ENCODE measurements at regions not wholly inside any gene's neighbourhood (a gene's known extent, or its start where the extent isn't known, plus 50 kb on each side); places are given as distances from the start of the nearest gene placed in this dataset.

GRCh38 chr1:72601035-72601674 is 318.8 kb upstream of the NEGR1 start:
- TF ChIP-seq, protein P1, sequence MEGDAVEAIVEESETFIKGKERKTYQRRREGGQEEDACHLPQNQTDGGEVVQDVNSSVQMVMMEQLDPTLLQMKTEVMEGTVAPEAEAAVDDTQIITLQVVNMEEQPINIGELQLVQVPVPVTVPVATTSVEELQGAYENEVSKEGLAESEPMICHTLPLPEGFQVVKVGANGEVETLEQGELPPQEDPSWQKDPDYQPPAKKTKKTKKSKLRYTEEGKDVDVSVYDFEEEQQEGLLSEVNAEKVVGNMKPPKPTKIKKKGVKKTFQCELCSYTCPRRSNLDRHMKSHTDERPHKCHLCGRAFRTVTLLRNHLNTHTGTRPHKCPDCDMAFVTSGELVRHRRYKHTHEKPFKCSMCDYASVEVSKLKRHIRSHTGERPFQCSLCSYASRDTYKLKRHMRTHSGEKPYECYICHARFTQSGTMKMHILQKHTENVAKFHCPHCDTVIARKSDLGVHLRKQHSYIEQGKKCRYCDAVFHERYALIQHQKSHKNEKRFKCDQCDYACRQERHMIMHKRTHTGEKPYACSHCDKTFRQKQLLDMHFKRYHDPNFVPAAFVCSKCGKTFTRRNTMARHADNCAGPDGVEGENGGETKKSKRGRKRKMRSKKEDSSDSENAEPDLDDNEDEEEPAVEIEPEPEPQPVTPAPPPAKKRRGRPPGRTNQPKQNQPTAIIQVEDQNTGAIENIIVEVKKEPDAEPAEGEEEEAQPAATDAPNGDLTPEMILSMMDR (IDR thresholded peaks at IDR 0.05) = no peak
- Mint-ChIP-seq H3K9me3 (no peaks in the 10 kb centered on the region), H3K4me3 (no peak overlapping the region), H3K27ac (no peak overlapping the region), H3K27me3 (no peaks in the 10 kb centered on the region), H3K4me1 (ENCODE audit: low read depth) (no peaks in the 10 kb centered on the region), H3K36me3 (ENCODE audit: low read depth) (no peaks in the 10 kb centered on the region)
- ATAC-seq = no peak
- no peak for DNase-seq
- intact Hi-C loops (cut with micrococcal nuclease) = no loop called here
- ChIA-PET POLR2A (no interaction called here), CTCF (no interaction called here)

GRCh38 chr1:72586023-72586685 is 303.8 kb upstream of the NEGR1 start:
- Mint-ChIP-seq H3K4me3 (no peak overlapping the region), H3K27me3 (no peaks in the 10 kb centered on the region), H3K36me3 (ENCODE audit: low read depth) (no peaks in the 10 kb centered on the region), H3K9me3 (no peaks in the 10 kb centered on the region), H3K4me1 (ENCODE audit: low read depth) (no peaks in the 10 kb centered on the region), H3K27ac (no peak overlapping the region)
- ATAC-seq (no peak), DNase-seq (no peak)
- TF ChIP-seq, protein P1 (IDR thresholded peaks at IDR 0.05) = no peak
- ChIA-PET CTCF (no interaction called here), POLR2A (no interaction called here)
- intact Hi-C loops (cut with micrococcal nuclease) = no loop called here

GRCh38 chr1:72579629-72580028 is 297.3 kb upstream of the NEGR1 start:
- DNase-seq = no peak
- H3K4me1 Mint-ChIP-seq (ENCODE audit: low read depth) = no peaks in the 10 kb centered on the region
- ChIA-PET POLR2A (no interaction called here), CTCF (no interaction called here)
- no peaks in the 10 kb centered on the region for H3K27me3 Mint-ChIP-seq
- no peaks in the 10 kb centered on the region for H3K9me3 Mint-ChIP-seq
- TF ChIP-seq, protein P1 (IDR thresholded peaks at IDR 0.05) = no peak
- no peak overlapping the region for H3K27ac Mint-ChIP-seq
- H3K36me3 Mint-ChIP-seq (ENCODE audit: low read depth) = no peaks in the 10 kb centered on the region
- intact Hi-C loops (cut with micrococcal nuclease) = no loop called here
- ATAC-seq = no peak
- no peak overlapping the region for H3K4me3 Mint-ChIP-seq

- intact Hi-C loops (cut with micrococcal nuclease) = no loop called here
Observed at GRCh38 chr1:72570815-72571214, 288.5 kb upstream of the NEGR1 start.

DNA sequence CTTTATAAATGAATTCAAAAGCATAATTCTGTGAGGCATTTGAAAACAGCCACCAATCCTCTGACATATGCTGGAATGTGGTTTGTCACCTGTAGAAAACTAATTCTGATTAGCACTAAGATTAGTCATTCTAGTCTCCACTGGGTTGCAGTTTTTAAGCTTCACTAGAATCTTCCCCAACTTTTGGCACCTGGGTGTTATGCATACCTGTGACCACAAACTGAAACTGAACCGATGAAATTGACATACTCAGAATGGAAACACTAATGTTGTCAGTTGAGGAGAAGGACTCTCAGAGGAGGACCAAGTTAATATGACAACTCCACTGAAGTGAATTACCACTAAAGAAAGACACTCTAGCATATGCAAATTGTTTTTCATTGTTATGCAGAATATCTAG is 285.8 kb upstream of the NEGR1 start:
- POLR2A ChIA-PET = interaction anchor here (0.7 kb wide), 1 partner anchor 11 kb away, joined by 3 read pairs; no protein-coding TSS in a partner anchor
- Mint-ChIP-seq H3K27ac (no peak overlapping the region), H3K4me3 (no peak overlapping the region), H3K9me3 (no peaks in the 10 kb centered on the region), H3K4me1 (ENCODE audit: low read depth) (no peaks in the 10 kb centered on the region), H3K27me3 (no peaks in the 10 kb centered on the region), H3K36me3 (ENCODE audit: low read depth) (no peaks in the 10 kb centered on the region)
- DNase-seq = no peak
- TF ChIP-seq, protein P1 (IDR thresholded peaks at IDR 0.05) = no peak
- intact Hi-C loops (cut with micrococcal nuclease) = no loop called here
- peak; percentile 58 for ATAC-seq
- CTCF ChIA-PET = interaction anchor here (1.0 kb wide), 1 partner anchor 43 kb away, joined by 3 read pairs; no protein-coding TSS in a partner anchor

More at GRCh38 chr1:72570815-72571214, 288.5 kb upstream of the NEGR1 start:
- CTCF ChIA-PET = no interaction called here
- H3K36me3 Mint-ChIP-seq (ENCODE audit: low read depth) = no peaks in the 10 kb centered on the region
- H3K4me3 Mint-ChIP-seq = no peak overlapping the region
- H3K9me3 Mint-ChIP-seq = peaks cover 2% of the 10 kb centered on the region
- POLR2A ChIA-PET = no interaction called here
- DNase-seq (no peak), ATAC-seq (no peak)
- H3K27me3 Mint-ChIP-seq = no peaks in the 10 kb centered on the region
- H3K27ac Mint-ChIP-seq = no peak overlapping the region
- TF ChIP-seq, protein P1 (IDR thresholded peaks at IDR 0.05) = no peak
- no peaks in the 10 kb centered on the region for H3K4me1 Mint-ChIP-seq (ENCODE audit: low read depth)

Data from activated CD8-positive, alpha-beta T cell treated with anti-CD3 and anti-CD28 coated beads for 36 hours (primary cell).